ENCODE measurements at regions not wholly inside any gene's neighbourhood (a gene's known extent, or its start where the extent isn't known, plus 50 kb on each side); places are given as distances from the start of the nearest gene placed in this dataset.

GRCh38 chr14:30373053-30373452 is 185.9 kb upstream of the G2E3 start:
- TF ChIP-seq YBX1 (IDR thresholded peaks at IDR 0.05) (no peak), POLR2AphosphoS5 (IDR thresholded peaks at IDR 0.05; ENCODE audit: low read length) (no peak), CREB1 (IDR thresholded peaks at IDR 0.05; ENCODE audit: low read depth) (no peak), EZH2 (IDR thresholded peaks at IDR 0.05; ENCODE audit: borderline replicate concordance, control insufficient read depth, low read depth, low read length) (no peak), RCOR1 (conservative IDR thresholded peaks at IDR 0.05; ENCODE audit: low read depth, low read length) (no peak), JUNB (IDR thresholded peaks at IDR 0.05) (no peak), FOXM1 (IDR thresholded peaks at IDR 0.05; ENCODE audit: low read depth, low read length) (no peak), NKRF (conservative IDR thresholded peaks at IDR 0.05) (no peak), RAD51 (IDR thresholded peaks at IDR 0.05) (no peak), SKIL (IDR thresholded peaks at IDR 0.05; ENCODE audit: low read depth, poor library complexity, severe bottlenecking) (no peak), RAD21 (IDR thresholded peaks at IDR 0.05; ENCODE audit: insufficient read depth, low read depth, low read length) (no peak)
- TF ChIP-seq, protein P1, sequence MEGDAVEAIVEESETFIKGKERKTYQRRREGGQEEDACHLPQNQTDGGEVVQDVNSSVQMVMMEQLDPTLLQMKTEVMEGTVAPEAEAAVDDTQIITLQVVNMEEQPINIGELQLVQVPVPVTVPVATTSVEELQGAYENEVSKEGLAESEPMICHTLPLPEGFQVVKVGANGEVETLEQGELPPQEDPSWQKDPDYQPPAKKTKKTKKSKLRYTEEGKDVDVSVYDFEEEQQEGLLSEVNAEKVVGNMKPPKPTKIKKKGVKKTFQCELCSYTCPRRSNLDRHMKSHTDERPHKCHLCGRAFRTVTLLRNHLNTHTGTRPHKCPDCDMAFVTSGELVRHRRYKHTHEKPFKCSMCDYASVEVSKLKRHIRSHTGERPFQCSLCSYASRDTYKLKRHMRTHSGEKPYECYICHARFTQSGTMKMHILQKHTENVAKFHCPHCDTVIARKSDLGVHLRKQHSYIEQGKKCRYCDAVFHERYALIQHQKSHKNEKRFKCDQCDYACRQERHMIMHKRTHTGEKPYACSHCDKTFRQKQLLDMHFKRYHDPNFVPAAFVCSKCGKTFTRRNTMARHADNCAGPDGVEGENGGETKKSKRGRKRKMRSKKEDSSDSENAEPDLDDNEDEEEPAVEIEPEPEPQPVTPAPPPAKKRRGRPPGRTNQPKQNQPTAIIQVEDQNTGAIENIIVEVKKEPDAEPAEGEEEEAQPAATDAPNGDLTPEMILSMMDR (IDR thresholded peaks at IDR 0.05 in 2 of 3, conservative IDR thresholded peaks at IDR 0.05 in 1 of 3; ENCODE audit: control insufficient read depth in 2 of 3, extremely low read depth in 1 of 3, insufficient read depth in 1 of 3, low read depth in 3 of 3, low read length in 3 of 3) = no peak

Data from GM12878 (cell line).